ENCODE measurements at regions not wholly inside any gene's neighbourhood (a gene's known extent, or its start where the extent isn't known, plus 50 kb on each side); places are given as distances from the start of the nearest gene placed in this dataset.

GRCh38 chr10:2051108-2051507 is 313.8 kb upstream of the ADARB2 start:
- Mint-ChIP-seq H3K27me3 (ENCODE audit: insufficient read depth, unreplicated experiment) (no peaks in the 10 kb centered on the region), H3K4me3 (ENCODE audit: unreplicated experiment) (no peak overlapping the region), H3K4me1 (ENCODE audit: insufficient read depth, unreplicated experiment) (no peaks in the 10 kb centered on the region), H3K9me3 (ENCODE audit: unreplicated experiment) (no peaks in the 10 kb centered on the region), H3K27ac (ENCODE audit: low read depth, unreplicated experiment) (no peak overlapping the region), H3K36me3 (ENCODE audit: insufficient read depth, unreplicated experiment) (no peaks in the 10 kb centered on the region)
- intact Hi-C loops (cut with micrococcal nuclease), result no loop called here
- no peak for DNase-seq (ENCODE audit: unreplicated experiment)
- POLR2A ChIA-PET, result no interaction called here
- TF ChIP-seq, protein P1, sequence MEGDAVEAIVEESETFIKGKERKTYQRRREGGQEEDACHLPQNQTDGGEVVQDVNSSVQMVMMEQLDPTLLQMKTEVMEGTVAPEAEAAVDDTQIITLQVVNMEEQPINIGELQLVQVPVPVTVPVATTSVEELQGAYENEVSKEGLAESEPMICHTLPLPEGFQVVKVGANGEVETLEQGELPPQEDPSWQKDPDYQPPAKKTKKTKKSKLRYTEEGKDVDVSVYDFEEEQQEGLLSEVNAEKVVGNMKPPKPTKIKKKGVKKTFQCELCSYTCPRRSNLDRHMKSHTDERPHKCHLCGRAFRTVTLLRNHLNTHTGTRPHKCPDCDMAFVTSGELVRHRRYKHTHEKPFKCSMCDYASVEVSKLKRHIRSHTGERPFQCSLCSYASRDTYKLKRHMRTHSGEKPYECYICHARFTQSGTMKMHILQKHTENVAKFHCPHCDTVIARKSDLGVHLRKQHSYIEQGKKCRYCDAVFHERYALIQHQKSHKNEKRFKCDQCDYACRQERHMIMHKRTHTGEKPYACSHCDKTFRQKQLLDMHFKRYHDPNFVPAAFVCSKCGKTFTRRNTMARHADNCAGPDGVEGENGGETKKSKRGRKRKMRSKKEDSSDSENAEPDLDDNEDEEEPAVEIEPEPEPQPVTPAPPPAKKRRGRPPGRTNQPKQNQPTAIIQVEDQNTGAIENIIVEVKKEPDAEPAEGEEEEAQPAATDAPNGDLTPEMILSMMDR (IDR thresholded peaks at IDR 0.05; ENCODE audit: unreplicated experiment), result no peak
- no TSS peak for BruUV-seq (replicated peaks)
- CTCF ChIA-PET, result no interaction called here

DNA sequence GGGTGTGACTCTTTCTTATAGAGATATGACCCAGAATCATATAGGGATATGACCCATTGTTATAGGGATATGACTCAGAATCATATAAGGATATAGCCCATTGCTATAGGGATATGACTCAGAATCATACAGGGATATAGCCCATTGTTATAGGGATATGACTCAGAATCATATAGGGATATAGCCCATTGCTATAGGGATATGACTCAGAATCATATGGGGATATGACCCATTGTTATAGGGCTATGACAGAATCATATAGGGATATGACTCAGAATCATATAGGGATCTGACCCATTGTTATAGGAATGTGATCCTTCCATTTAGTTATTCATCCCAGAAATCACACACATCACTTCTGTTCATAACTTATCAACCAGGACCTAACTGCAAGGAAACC is 312.2 kb upstream of the ADARB2 start:
- TF ChIP-seq, protein P1 (IDR thresholded peaks at IDR 0.05; ENCODE audit: unreplicated experiment), result no peak
- POLR2A ChIA-PET, result no interaction called here
- Mint-ChIP-seq H3K36me3 (ENCODE audit: insufficient read depth, unreplicated experiment) (no peaks in the 10 kb centered on the region), H3K27ac (ENCODE audit: low read depth, unreplicated experiment) (no peak overlapping the region), H3K9me3 (ENCODE audit: unreplicated experiment) (no peaks in the 10 kb centered on the region), H3K4me3 (ENCODE audit: unreplicated experiment) (no peak overlapping the region), H3K4me1 (ENCODE audit: insufficient read depth, unreplicated experiment) (no peaks in the 10 kb centered on the region), H3K27me3 (ENCODE audit: insufficient read depth, unreplicated experiment) (no peaks in the 10 kb centered on the region)
- intact Hi-C loops (cut with micrococcal nuclease), result no loop called here
- CTCF ChIA-PET, result no interaction called here
- no TSS peak for BruUV-seq (replicated peaks)
- DNase-seq (ENCODE audit: unreplicated experiment), result no peak

DNA sequence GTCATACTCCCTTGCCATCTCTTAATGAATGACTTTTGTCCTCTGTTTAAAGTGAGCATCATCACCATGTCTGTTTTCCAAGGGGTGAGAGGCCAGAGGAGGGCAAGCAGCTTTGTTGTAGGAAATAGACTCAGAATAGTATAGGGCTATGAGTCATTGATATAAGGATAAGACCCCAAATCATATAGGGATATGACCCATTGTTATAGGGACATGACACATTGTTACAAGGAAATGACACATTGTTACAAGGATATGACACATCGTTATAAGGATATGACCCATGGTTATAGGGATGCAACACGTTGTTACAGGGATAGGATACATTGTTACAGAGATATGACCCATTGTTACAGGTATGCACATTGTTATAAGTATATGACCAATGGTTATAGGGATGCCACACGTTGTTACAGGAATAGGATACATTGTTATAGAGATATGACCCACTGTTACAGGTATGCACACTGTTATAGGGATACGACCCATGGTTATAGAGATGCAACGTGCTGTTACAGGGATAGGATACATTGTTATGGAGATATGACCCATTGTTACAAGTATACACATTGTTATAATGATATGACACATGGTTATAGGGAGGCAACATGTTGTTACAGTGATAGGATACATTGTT is 311.1 kb upstream of the ADARB2 start:
- CTCF ChIA-PET, result no interaction called here
- BruUV-seq (replicated peaks), result no TSS peak
- Mint-ChIP-seq H3K27ac (ENCODE audit: low read depth, unreplicated experiment) (no peak overlapping the region), H3K4me3 (ENCODE audit: unreplicated experiment) (no peak overlapping the region), H3K4me1 (ENCODE audit: insufficient read depth, unreplicated experiment) (no peaks in the 10 kb centered on the region), H3K27me3 (ENCODE audit: insufficient read depth, unreplicated experiment) (no peaks in the 10 kb centered on the region), H3K36me3 (ENCODE audit: insufficient read depth, unreplicated experiment) (no peaks in the 10 kb centered on the region), H3K9me3 (ENCODE audit: unreplicated experiment) (no peaks in the 10 kb centered on the region)
- TF ChIP-seq, protein P1 (IDR thresholded peaks at IDR 0.05; ENCODE audit: unreplicated experiment), result no peak
- intact Hi-C loops (cut with micrococcal nuclease), result no loop called here
- DNase-seq (ENCODE audit: unreplicated experiment), result no peak
- POLR2A ChIA-PET, result no interaction called here

GRCh38 chr10:2047679-2048078 is 310.4 kb upstream of the ADARB2 start:
- POLR2A ChIA-PET, result interaction anchor here (0.6 kb wide), 1 partner anchor 13 kb away, joined by 3 read pairs; no protein-coding TSS in a partner anchor
- no peaks in the 10 kb centered on the region for H3K27me3 Mint-ChIP-seq (ENCODE audit: insufficient read depth, unreplicated experiment)
- TF ChIP-seq, protein P1 (IDR thresholded peaks at IDR 0.05; ENCODE audit: unreplicated experiment), result no peak

More at GRCh38 chr10:2047679-2048078, 310.4 kb upstream of the ADARB2 start:
- Mint-ChIP-seq H3K36me3 (ENCODE audit: insufficient read depth, unreplicated experiment) (no peaks in the 10 kb centered on the region), H3K4me3 (ENCODE audit: unreplicated experiment) (no peak overlapping the region), H3K9me3 (ENCODE audit: unreplicated experiment) (no peaks in the 10 kb centered on the region), H3K4me1 (ENCODE audit: insufficient read depth, unreplicated experiment) (no peaks in the 10 kb centered on the region), H3K27ac (ENCODE audit: low read depth, unreplicated experiment) (no peak overlapping the region)
- DNase-seq (ENCODE audit: unreplicated experiment), result no peak
- BruUV-seq (replicated peaks), result no TSS peak
- intact Hi-C loops (cut with micrococcal nuclease), result no loop called here
- CTCF ChIA-PET, result no interaction called here

All from MCF 10A (cell line).